HG03095 (cell line): ENCODE measurements at regions not wholly inside any gene's neighbourhood (a gene's known extent, or its start where the extent isn't known, plus 50 kb on each side); places are given as distances from the start of the nearest gene placed in this dataset.
A peak's percentile ranks its signal among the peaks of the same experiment; 100 is the strongest.
"Not testable (repeated sequence)": the region's sequence is repeated elsewhere in the genome, so short reads cannot be mapped to it uniquely, and the experiment has no call there.

Source experiments
- ATAC-seq: cut with Tn5 transposase; IDR thresholded peaks from one replicate; pipeline ENCODE4 v1.9.1; 2021; ENCODE audit warnings: moderate library complexity; ENCODE audit not compliant: unreplicated experiment

- ATAC-seq = no peak
These were observed 49.9 kb upstream of the WNT7B start for GRCh38 chr22:46026899-46027210.

GRCh38 chr22:46027211-46028105 lies 50.5 kb upstream of the WNT7B start:
- no peak for ATAC-seq

GRCh38 chr22:46028106-46028991 lies 51.4 kb upstream of the WNT7B start:
- no peak for ATAC-seq

DNA sequence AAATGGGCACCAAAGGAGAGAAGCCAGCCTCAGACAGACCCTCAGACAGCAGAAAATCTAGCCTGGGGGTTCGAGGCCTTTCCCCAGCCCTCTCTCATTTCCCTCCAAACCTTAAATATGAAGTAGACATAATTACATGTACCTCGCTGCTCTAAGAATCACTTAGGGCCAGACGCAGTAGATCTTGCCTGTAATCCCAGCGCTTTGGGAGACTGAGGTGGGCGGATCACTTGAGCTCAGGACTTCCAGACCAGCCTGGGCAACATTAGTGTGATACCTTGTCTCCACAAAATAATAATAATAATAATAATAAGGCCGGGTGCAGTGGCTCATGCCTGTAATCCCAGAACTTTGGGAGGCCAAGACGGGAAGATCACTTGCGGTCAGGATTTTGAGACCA lies 52.1 kb upstream of the WNT7B start:
- no peak for ATAC-seq

- no peak for ATAC-seq
These were observed 52.7 kb upstream of the WNT7B start for GRCh38 chr22:46029574-46030200.

- no peak for ATAC-seq
These were observed 53.4 kb upstream of the WNT7B start for GRCh38 chr22:46030231-46030880.

DNA sequence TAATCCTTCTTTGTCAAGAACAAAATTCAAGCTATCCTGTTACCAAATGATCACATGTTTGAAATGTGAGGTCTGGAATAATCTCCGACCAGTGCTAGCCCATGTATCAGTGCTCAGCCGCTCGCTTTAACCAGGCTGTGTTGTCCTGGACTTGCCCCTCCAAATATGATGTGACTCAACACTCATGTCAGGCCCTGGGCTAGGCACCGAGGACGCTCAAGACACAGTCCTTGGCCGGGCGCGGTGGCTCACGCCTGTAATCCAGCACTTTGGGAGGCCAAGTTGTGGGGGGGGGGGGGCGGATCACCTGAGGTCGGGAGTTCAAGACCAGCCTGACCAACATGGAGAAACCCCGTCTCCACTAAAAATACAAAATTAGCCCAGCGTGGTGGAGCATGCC lies 54.1 kb upstream of the WNT7B start:
- ATAC-seq = no peak

GRCh38 chr22:46031557-46031956 lies 54.6 kb upstream of the WNT7B start:
- no peak for ATAC-seq

GRCh38 chr22:46031965-46032851 lies 55.2 kb upstream of the WNT7B start:
- ATAC-seq = no peak

- no peak for ATAC-seq
These were observed 56.6 kb upstream of the WNT7B start for GRCh38 chr22:46033256-46034200.

DNA sequence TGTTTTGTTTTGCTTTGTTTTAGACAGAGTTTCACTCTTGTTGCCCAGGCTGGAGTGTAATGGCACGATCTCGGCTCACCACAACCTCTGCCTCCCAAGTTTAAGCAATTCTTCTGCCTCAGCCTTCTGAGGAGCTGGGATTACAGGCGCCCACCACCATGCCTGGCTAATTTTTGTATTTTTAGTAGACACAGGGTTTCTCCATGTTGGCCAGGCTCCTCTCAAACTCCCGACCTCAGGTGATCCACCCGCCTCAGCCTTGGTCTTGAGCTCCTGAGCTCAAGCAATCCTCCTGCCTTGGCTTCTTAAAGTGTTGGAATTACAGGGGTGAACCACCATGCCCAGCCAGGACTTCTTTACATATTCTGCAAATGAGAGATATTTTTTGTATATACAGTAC lies 57.5 kb upstream of the WNT7B start:
- not testable (repeated sequence) for ATAC-seq

GRCh38 chr22:46035380-46035741 lies 58.4 kb upstream of the WNT7B start:
- no peak for ATAC-seq

GRCh38 chr22:46035742-46036557 lies 59.0 kb upstream of the WNT7B start:
- peak; percentile 85 for ATAC-seq

DNA sequence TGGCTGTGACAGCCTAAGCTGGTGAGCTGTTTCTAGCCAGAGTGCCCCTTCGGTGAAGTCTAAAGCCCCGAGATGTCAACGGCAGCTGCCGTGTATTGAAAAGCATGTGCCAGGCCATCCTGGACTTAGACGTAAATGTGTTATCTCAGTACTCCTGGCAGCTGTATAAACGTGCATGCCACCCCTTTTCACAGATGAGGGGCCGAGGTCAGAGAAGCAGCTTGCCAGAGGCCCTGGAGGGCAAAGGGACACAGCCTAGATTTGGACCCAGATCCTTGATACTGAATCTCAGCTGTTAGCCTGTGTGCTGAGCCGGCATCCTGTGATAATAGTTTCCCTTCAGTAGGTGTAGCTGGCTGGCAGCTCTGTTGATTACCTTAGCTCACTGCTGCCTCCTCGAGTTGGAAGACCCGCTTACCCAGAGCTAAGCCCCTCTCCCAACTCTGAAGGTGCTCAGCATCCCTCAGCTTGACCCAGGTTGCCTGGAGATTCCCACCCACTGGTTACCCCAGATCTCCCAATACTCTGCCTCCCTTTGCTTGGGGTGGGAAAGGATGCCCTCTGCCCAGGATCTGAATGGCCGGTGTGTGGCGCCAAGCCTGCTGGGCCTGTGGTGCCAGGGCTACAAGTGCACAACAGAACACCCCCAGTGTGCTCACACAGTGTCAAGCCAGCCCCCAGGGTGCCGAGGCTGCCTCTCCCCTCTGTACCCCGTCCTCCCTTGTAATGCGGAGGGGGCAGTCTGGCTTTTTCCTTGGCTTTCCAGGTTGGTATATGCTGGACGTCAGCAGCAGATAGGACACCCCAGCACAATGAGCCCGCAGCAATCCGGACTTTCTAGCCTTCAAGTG lies 59.8 kb upstream of the WNT7B start:
- ATAC-seq = no peak

DNA sequence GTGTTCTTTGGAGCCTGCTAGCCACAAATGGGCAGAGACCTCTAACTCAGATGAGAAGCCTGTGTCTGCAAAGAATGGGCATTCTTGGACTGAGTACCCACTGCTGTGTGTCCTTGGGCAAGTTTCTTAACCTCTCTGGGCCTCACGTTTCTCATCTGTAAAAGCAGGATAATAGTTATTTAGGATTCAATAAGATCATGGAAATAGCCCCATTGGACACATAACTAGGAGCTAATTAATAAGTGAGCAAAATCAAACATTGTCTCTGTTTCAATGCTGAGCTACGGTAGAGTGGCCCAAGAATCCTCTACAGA lies 61.2 kb upstream of the WNT7B start:
- ATAC-seq = no peak

DNA sequence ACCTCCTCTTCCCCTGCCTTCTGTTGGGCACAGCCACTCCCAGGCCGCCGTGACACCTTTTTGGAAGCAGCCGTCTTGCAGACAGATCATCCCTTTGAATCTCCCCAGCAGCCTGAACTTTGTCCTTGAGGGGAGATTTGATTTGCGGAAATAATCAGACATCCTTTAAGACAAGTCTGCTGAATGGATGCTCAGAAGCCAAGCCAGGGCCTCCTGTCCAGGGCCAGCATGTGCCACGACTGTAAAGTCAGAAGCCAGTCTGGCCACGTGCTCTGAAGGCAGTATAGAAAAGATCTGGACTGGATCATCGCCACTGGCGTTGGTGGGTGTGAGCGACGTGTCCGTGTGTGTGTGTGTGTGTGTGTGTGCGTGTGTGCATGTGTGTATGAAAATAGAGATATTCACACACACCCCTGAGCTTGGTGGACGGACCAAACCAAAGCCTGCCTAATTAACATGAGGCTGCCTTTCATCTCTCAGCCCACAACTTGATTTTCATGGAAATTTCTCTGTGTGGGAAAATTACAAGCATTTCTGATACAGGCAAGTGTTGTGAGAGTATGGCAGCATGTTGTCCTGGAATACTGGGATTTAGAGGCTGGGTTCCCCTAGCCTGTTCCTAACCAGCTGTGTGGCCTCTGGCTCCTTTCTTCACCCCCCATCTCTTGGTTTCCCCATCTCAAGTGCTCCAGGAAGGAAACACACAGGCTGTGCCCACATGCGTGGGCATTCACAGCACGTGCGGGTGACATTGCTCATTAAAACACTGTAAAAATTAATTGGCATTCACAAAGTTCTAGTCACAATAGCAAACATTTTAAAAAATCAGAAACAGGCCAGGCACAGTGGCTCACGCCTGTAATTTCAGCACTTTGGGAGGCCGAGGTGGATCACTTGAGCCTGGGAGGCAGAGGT lies 61.8 kb upstream of the WNT7B start:
- no peak for ATAC-seq
